ENCODE measurements at regions not wholly inside any gene's neighbourhood (a gene's known extent, or its start where the extent isn't known, plus 50 kb on each side); places are given as distances from the start of the nearest gene placed in this dataset.
"Not testable (repeated sequence)": the region's sequence is repeated elsewhere in the genome, so short reads cannot be mapped to it uniquely, and the experiment has no call there.

GRCh38 chrX:36683507-36683906, 324.7 kb upstream of the FAM47C start:
- DNase-seq: no peak

DNA sequence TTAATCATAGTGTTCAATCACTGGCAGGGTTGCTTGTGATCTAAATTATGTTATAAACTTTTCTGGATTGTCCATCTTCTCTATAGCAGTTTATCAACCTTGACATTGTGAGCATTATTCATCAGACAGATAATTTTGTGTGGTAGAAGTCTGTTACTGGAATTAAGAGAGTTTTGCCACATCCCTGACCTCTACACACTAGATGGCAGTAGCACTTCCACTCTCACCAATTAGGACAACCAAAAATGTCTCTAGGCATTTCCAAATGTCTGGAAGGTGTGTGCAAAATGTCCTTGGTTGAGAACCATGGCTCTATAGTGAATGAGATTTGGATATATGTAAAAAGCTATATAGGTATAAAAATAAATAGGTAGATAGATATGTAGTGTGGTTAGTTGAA, 324.1 kb upstream of the FAM47C start:
- DNase-seq: no peak

DNA sequence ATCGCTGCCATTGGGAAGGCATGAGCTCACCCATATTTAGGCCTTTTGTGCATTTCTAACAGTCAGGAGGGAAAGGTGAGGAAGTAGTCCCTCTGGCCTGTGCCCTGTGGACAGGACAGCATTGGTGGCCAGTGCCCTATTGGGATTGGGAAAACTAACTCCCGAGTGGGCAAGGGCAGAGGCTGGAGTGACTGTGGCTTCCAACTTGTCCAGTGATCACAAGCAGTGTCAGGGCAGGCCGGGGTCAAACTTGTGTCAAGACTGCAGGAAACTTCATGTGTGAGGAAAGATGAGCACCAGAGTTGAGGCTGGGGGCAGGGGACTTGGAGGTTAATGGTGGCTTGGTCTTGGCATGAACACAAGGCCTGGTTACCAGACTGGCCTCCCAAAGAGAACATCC, 286.2 kb upstream of the FAM47C start:
- DNase-seq: no peak

DNA sequence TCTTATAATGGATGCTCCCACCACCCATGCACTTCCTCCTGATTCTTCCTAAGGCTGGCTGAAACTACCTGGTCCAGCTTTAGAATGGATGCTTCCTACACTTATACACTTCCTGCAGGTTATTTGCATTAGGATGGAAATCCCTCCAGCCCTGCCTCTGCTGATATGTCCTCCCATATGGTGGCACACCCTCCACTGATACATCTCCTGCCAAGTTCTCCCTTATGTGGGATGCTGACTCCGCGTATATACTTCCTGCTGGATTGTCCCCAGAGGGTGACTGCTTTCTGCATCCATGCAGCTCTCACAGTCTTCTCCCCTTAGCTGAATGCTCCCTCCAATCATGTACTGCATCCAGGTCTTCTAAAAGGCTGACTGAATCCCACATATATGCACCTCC, 254.6 kb upstream of the FAM47C start:
- DNase-seq: no peak

- no peak for DNase-seq
Measured at GRCh38 chrX:36787752-36788151, 220.4 kb upstream of the FAM47C start.

GRCh38 chrX:36803151-36803550, 205.0 kb upstream of the FAM47C start:
- no peak for DNase-seq

- no peak for DNase-seq
Measured at GRCh38 chrX:36804066-36804465, 204.1 kb upstream of the FAM47C start.

GRCh38 chrX:36844857-36845256, 163.3 kb upstream of the FAM47C start:
- no peak for DNase-seq

DNA sequence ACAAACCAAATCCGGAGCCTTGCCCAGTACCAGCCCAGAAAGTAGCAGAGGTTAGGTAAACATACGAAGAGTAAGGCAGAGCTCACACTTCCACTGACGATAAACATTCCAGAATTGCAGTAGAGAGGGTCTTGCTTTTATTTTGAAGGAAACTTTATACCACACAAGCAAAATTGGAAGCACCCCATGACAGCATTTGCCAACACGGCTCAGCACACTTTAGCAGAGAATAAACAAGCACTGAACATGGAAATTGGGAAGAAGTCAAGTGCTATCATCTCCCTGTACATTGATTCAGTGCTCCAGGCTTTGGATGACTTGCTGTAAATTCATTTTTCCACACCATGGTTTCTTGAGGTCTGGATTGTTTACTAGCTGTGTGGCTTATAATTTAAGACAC, 160.7 kb upstream of the FAM47C start:
- DNase-seq: no peak

DNA sequence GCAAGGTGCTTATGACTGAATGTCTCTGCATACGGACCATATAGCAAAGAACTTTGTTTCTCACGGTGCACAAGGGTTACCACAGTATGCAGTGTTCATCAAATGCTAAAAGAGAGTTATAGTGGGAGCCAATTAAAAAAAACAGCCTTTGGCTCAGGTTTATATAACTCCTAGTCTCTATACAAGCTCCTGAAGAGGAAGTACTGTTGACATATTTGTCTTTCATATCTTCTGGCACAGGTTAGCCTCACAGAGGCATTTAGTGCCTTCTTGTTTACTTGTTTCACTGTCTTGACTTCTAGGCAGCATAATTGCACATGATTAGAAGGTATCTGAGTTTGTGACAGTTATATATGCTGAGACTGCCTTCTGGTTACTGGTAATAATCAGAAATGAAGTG, 158.8 kb upstream of the FAM47C start:
- no peak for DNase-seq

- DNase-seq: no peak
Measured at GRCh38 chrX:36856849-36857248, 151.3 kb upstream of the FAM47C start.

DNA sequence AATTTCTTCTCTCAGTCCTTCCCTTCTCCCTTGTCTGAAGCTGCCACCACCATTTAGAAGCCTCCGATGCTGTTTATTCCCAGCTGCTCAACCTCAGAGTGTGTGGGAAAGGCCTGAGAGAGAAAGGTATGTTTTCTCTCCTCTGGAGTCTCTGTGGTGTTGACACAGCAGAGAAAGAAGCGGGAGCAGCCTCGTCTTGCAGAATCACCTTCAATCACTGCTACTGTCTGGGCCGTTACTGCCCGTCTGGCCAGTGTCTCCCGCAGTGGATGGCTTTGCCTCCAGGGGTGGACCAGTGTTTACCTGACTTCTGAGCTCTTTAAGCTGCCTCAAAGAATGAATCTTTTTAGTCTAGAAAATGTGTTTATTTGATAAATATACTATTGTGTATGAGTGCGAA, 148.9 kb upstream of the FAM47C start:
- no peak for DNase-seq

GRCh38 chrX:36861601-36862000, 146.6 kb upstream of the FAM47C start:
- DNase-seq: no peak

- peak; percentile 0 for DNase-seq
Measured at GRCh38 chrX:36867143-36867542, 141.0 kb upstream of the FAM47C start.

GRCh38 chrX:36868592-36868991, 139.6 kb upstream of the FAM47C start:
- no peak for DNase-seq

GRCh38 chrX:36869457-36869856, 138.7 kb upstream of the FAM47C start:
- DNase-seq: no peak

- DNase-seq: no peak
Measured at GRCh38 chrX:36897690-36898089, 110.5 kb upstream of the FAM47C start.

- DNase-seq: no peak
Measured at GRCh38 chrX:36898301-36898700, 109.9 kb upstream of the FAM47C start.

DNA sequence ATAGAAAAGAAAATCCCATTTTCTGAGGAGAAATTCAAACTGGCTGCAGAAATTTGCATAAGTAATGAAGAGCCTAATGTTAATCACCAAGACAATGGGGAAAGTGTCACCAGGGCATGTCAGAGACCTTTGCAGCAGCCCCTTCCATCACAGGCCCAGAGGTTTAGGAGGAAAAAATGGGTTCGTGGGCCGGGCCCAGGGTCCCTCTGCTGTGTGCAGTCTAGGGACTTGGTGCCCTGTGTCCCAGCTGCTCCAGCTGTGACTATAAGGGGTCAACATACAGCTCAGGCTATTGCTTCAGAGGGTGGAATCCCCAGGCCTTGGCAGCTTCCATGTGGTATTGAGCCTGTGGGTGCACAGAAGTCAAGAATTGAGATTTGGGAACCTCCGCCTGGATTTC, 103.6 kb upstream of the FAM47C start:
- DNase-seq: not testable (repeated sequence)

- no peak for DNase-seq
Measured at GRCh38 chrX:36908801-36909675, 99.1 kb upstream of the FAM47C start.

- no peak for DNase-seq
Measured at GRCh38 chrX:36909676-36910030, 98.5 kb upstream of the FAM47C start.

GRCh38 chrX:36913551-36913950, 94.6 kb upstream of the FAM47C start:
- no peak for DNase-seq

GRCh38 chrX:36916941-36917340, 91.2 kb upstream of the FAM47C start:
- no peak for DNase-seq

DNA sequence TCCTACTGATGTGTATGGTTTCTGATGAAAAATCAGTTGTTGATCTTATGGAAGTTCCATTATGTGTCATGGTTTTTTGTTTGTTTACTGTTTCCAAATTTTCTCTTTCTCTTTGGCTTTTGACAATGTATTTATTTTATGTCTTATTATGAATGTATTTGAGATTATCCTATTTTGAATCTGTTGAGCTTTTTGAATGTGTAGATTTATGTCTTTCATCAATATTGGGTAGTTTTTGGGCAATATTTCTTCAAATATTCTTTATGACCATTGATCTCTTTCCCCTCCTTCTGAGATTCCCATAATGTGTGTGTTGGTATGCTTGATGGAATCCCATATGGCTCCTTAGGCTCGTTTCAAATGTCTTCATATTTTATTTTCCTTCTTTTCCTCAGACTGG, 80.5 kb upstream of the FAM47C start:
- DNase-seq: no peak

- no peak for DNase-seq
Measured at GRCh38 chrX:36930491-36930890, 77.7 kb upstream of the FAM47C start.

Data from NCI-H510A (cell line).